ENCODE measurements at regions not wholly inside any gene's neighbourhood (a gene's known extent, or its start where the extent isn't known, plus 50 kb on each side); places are given as distances from the start of the nearest gene placed in this dataset.
"Not testable (repeated sequence)": the region's sequence is repeated elsewhere in the genome, so short reads cannot be mapped to it uniquely, and the experiment has no call there.

GRCh38 chr14:22344209-22344608, 244.8 kb downstream of the DAD1 start:
- TF ChIP-seq, protein P1, sequence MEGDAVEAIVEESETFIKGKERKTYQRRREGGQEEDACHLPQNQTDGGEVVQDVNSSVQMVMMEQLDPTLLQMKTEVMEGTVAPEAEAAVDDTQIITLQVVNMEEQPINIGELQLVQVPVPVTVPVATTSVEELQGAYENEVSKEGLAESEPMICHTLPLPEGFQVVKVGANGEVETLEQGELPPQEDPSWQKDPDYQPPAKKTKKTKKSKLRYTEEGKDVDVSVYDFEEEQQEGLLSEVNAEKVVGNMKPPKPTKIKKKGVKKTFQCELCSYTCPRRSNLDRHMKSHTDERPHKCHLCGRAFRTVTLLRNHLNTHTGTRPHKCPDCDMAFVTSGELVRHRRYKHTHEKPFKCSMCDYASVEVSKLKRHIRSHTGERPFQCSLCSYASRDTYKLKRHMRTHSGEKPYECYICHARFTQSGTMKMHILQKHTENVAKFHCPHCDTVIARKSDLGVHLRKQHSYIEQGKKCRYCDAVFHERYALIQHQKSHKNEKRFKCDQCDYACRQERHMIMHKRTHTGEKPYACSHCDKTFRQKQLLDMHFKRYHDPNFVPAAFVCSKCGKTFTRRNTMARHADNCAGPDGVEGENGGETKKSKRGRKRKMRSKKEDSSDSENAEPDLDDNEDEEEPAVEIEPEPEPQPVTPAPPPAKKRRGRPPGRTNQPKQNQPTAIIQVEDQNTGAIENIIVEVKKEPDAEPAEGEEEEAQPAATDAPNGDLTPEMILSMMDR (conservative IDR thresholded peaks at IDR 0.05) = not testable (repeated sequence)
- TF ChIP-seq EZH2 (IDR thresholded peaks at IDR 0.05; ENCODE audit: low read depth) = not testable (repeated sequence)

Data from PC-9 (cell line).